ENCODE measurements at regions not wholly inside any gene's neighbourhood (a gene's known extent, or its start where the extent isn't known, plus 50 kb on each side); places are given as distances from the start of the nearest gene placed in this dataset.

- peak overlapping the region in 2 of 8 donors; percentile 79 to 81 for H3K4me3 ChIP-seq
Measured at GRCh38 chrY:7275751-7276150, 364.2 kb upstream of the AMELY start.

GRCh38 chrY:7275014-7275413 is 363.5 kb upstream of the AMELY start:
- WGBS, 5 donors, result 1 to 3% (median 2%) methylated on average over 11 to 18 of the region's 18 CpGs; no CpG with 5 or more reads in 2 of the 5 donors
- peaks cover 0 to 67% (median 15%) of the 10 kb centered on the region in 6 donors for H3K4me1 ChIP-seq
- intact Hi-C loops (cut with DNase I; ENCODE audit: low total_unique reads), result no loop called here
- DNase-seq, result no peak
- H3K36me3 ChIP-seq, result no peaks in the 10 kb centered on the region
- H3K9me3 ChIP-seq, result no peaks in the 10 kb centered on the region
- H3K27me3 ChIP-seq (replicated peaks in 1 of 7), result no peaks in the 10 kb centered on the region
- peak overlapping the region in 3 of 8 donors; percentile 83 to 90 (median 89) for H3K27ac ChIP-seq
- no peak for TF ChIP-seq POLR2A (IDR thresholded peaks at IDR 0.05)
- no peak for TF ChIP-seq CTCF (IDR thresholded peaks at IDR 0.05 in 8 of 11, conservative IDR thresholded peaks at IDR 0.05 in 3 of 11)
- TF ChIP-seq POLR2AphosphoS5 (IDR thresholded peaks at IDR 0.05), result no peak
- peak overlapping the region in 3 of 8 donors; percentile 72 to 81 (median 79) for H3K4me3 ChIP-seq

More at GRCh38 chrY:7275751-7276150, 364.2 kb upstream of the AMELY start:
- H3K27ac ChIP-seq, result peak overlapping the region in 2 of 8 donors; percentile 89 to 90
- no peaks in the 10 kb centered on the region for H3K36me3 ChIP-seq
- no peaks in the 10 kb centered on the region for H3K27me3 ChIP-seq (replicated peaks in 1 of 7)
- H3K9me3 ChIP-seq, result no peaks in the 10 kb centered on the region
- intact Hi-C loops (cut with DNase I; ENCODE audit: low total_unique reads), result no loop called here
- TF ChIP-seq CTCF (IDR thresholded peaks at IDR 0.05 in 8 of 11, conservative IDR thresholded peaks at IDR 0.05 in 3 of 11), result no peak
- no peak for TF ChIP-seq POLR2A (IDR thresholded peaks at IDR 0.05)
- TF ChIP-seq POLR2AphosphoS5 (IDR thresholded peaks at IDR 0.05), result no peak
- 0 to 29% (median 25%) methylated on average over 3 to 11 of the region's 11 CpGs; no CpG with 5 or more reads in 2 of the 5 donors for WGBS, 5 donors
- no peak for DNase-seq
- peaks cover 0 to 72% (median 16%) of the 10 kb centered on the region in 6 donors for H3K4me1 ChIP-seq

GRCh38 chrY:7274369-7274913 is 362.9 kb upstream of the AMELY start:
- TF ChIP-seq POLR2AphosphoS5 (IDR thresholded peaks at IDR 0.05), result no peak
- TF ChIP-seq POLR2A (IDR thresholded peaks at IDR 0.05), result no peak
- TF ChIP-seq CTCF (IDR thresholded peaks at IDR 0.05 in 8 of 11, conservative IDR thresholded peaks at IDR 0.05 in 3 of 11), result no peak
- WGBS, 5 donors, result 0 to 1% methylated on average over 31 to 54 of the region's 54 CpGs; no CpG with 5 or more reads in 3 of the 5 donors
- Histone ChIP-seq H3K4me1 (peaks cover 0 to 61% (median 12%) of the 10 kb centered on the region in 6 donors), H3K27ac (peak overlapping the region in 3 of 8 donors; percentile 83 to 90 (median 89)), H3K4me3 (peak overlapping the region in 3 of 8 donors; percentile 72 to 81 (median 79)), H3K36me3 (no peaks in the 10 kb centered on the region), H3K27me3 (replicated peaks in 1 of 7) (no peaks in the 10 kb centered on the region), H3K9me3 (no peaks in the 10 kb centered on the region)
- intact Hi-C loops (cut with DNase I; ENCODE audit: low total_unique reads), result no loop called here
- no peak for DNase-seq

GRCh38 chrY:7273587-7274203 is 362.1 kb upstream of the AMELY start:
- H3K27ac ChIP-seq, result peak overlapping the region in 3 of 8 donors; percentile 83 to 90 (median 89)
- WGBS, 5 donors, result 0 to 1% (median 1%) methylated on average over 22 to 65 of the region's 65 CpGs; no CpG with 5 or more reads in 2 of the 5 donors
- DNase-seq, result no peak

More at GRCh38 chrY:7273587-7274203, 362.1 kb upstream of the AMELY start:
- TF ChIP-seq POLR2A (IDR thresholded peaks at IDR 0.05) (no peak), CTCF (IDR thresholded peaks at IDR 0.05 in 8 of 11, conservative IDR thresholded peaks at IDR 0.05 in 3 of 11) (peak in 4 of 11 experiments; percentile 8 to 28 (median 19)), POLR2AphosphoS5 (IDR thresholded peaks at IDR 0.05) (no peak)
- peaks cover 0 to 54% (median 12%) of the 10 kb centered on the region in 6 donors for H3K4me1 ChIP-seq
- H3K36me3 ChIP-seq, result no peaks in the 10 kb centered on the region
- intact Hi-C loops (cut with DNase I; ENCODE audit: low total_unique reads), result no loop called here
- no peaks in the 10 kb centered on the region for H3K9me3 ChIP-seq
- H3K4me3 ChIP-seq, result peak overlapping the region in 3 of 8 donors; percentile 72 to 81 (median 79)
- no peaks in the 10 kb centered on the region for H3K27me3 ChIP-seq (replicated peaks in 1 of 7)

Measured in spleen (tissue), 11 donors.